ENCODE measurements at regions not wholly inside any gene's neighbourhood (a gene's known extent, or its start where the extent isn't known, plus 50 kb on each side); places are given as distances from the start of the nearest gene placed in this dataset.

DNA sequence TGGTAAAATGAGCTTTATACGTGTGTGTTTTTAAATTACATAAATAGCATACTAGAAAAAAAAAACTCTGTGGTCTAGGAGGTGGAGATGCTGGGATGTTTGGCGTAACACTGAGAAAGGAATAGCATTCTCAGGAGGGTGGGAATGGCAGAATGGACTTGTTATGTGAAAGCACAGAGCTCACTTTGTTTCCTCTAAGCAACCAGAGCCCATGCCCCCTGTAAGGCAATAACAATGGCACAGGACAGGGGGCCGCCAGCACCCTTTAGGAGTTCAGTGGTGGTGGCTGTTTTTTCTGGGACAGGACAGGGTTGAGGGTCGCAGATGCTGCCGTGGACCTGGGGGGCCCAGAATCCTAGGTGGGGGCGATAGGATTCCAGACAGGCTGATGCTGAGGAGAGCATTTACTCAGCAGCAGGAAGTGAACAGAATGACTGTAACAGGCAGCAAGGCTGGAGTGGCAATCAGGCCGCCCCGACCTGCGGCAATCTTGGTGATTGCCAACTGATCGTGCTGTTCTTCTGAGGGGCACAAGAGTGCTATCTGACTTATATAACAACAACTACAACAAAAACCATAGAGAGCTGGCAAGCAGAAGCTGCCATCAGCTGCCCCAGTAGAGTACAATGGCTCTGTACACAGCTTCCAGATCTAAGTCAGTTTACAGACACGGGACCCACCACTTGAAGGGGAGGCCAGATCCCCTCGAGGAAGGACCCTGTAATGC lies 160.4 kb downstream of the UACA start:
- H3K36me3 ChIP-seq (ENCODE audit: insufficient read depth, low read length): no peaks in the 10 kb centered on the region
- no peak for TF ChIP-seq FOXP2 (optimal IDR thresholded peaks at IDR 0.05; ENCODE audit: control extremely low read depth, extremely low read length, insufficient read depth)
- DNase-seq (ENCODE audit: low read depth, low spot score): no peak

DNA sequence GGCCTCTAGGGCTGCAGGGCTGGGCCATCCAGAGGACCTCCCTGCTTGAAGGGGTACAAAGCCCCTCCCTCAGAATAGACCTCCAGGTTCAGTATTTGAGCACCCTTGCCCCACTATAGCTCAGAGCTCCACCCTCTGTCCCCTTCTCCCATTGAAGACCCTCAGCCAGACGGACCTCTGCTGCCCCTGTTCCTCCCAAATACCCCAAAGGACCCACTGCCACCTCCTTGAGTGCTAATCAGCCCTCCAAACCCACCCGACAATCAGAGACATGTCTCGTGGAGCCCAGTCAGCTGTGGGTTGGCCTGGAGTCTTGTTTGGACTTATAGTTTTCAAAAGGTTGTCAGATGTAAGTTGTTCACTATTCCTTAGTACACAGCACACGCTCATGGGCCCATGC lies 161.1 kb downstream of the UACA start:
- Histone ChIP-seq H3K27ac (no peak overlapping the region), H3K9me3 (ENCODE audit: low read depth, low read length) (peaks cover 2% of the 10 kb centered on the region; the same call in 1 of the 2 replicates), H3K36me3 (ENCODE audit: insufficient read depth, low read length) (no peaks in the 10 kb centered on the region), H3K9ac (ENCODE audit: insufficient read length) (no peak overlapping the region), H3K4me3 (no peak overlapping the region)
- DNase-seq (ENCODE audit: low read depth, low spot score): no peak
- TF ChIP-seq FOXP2 (optimal IDR thresholded peaks at IDR 0.05; ENCODE audit: control extremely low read depth, extremely low read length, insufficient read depth) (no peak), EZH2 (IDR thresholded peaks at IDR 0.05) (no peak), POLR2AphosphoS5 (IDR thresholded peaks at IDR 0.05; ENCODE audit: borderline replicate concordance, low read depth, low read length) (no peak)

More for the DNA sequence above, 160.4 kb downstream of the UACA start:
- Histone ChIP-seq H3K27ac (no peak overlapping the region), H3K9ac (ENCODE audit: insufficient read length) (no peak overlapping the region), H3K4me3 (no peak overlapping the region), H3K9me3 (ENCODE audit: low read depth, low read length) (peaks cover 2% of the 10 kb centered on the region; the same call in 1 of the 2 replicates)

DNA sequence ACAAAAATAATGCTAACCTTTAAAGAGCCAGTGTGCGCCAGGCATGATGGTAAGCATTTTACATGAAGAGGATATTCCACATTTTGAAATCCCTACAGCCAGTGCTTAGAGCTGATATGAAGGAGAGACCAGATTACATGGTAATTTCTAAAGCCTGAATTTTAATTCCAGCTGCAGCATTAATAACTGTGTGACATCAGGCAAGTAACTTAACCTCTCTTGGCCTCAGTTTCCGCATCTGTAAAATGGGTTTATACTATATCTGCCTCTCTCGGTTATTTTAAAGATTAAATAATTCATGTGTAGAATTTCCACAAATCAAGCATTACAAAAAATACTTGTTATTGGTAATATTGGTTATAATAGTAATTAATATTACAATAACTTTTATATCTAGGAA lies 165.4 kb downstream of the UACA start:
- Histone ChIP-seq H3K9me3 (ENCODE audit: low read depth, low read length) (peaks cover 2% of the 10 kb centered on the region; the same call in 1 of the 2 replicates), H3K4me3 (no peak overlapping the region), H3K9ac (ENCODE audit: insufficient read length) (no peak overlapping the region), H3K27ac (no peak overlapping the region), H3K36me3 (ENCODE audit: insufficient read depth, low read length) (no peaks in the 10 kb centered on the region)
- TF ChIP-seq POLR2AphosphoS5 (IDR thresholded peaks at IDR 0.05; ENCODE audit: borderline replicate concordance, low read depth, low read length) (no peak), EZH2 (IDR thresholded peaks at IDR 0.05) (no peak), FOXP2 (optimal IDR thresholded peaks at IDR 0.05; ENCODE audit: control extremely low read depth, extremely low read length, insufficient read depth) (no peak)
- no peak for DNase-seq (ENCODE audit: low read depth, low spot score)

DNA sequence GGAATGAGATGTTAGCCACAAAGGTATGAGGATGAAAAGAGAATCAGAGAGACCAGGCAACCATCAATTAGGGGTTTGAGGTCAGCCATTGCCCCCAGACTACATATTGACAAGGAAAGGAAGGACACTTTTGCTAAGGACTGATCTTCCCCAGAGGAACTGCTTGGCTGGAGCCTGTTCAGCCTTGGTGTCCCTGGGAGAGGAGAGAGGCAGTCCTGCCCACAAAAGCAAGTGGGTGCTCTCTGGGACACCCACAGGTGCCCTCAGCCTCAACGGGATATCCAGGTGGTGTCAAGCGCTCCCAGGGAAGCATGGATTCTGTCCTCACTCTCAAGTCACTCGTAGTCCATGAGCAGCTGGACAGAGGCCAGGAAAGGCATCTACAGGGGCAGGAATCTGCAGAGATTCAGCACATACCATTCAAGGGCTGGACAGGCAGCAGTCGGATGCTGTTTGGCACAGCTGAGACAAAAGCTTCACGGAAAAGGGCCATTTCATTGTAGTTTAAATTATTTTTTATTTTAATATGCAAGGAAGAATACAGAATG lies 166.2 kb downstream of the UACA start:
- Histone ChIP-seq H3K9ac (ENCODE audit: insufficient read length) (no peak overlapping the region), H3K27ac (no peak overlapping the region), H3K9me3 (ENCODE audit: low read depth, low read length) (peaks cover 2% of the 10 kb centered on the region; the same call in 1 of the 2 replicates), H3K4me3 (no peak overlapping the region), H3K36me3 (ENCODE audit: insufficient read depth, low read length) (no peaks in the 10 kb centered on the region)
- no peak for TF ChIP-seq FOXP2 (optimal IDR thresholded peaks at IDR 0.05; ENCODE audit: control extremely low read depth, extremely low read length, insufficient read depth)
- TF ChIP-seq POLR2AphosphoS5 (IDR thresholded peaks at IDR 0.05; ENCODE audit: borderline replicate concordance, low read depth, low read length): no peak
- no peak for TF ChIP-seq EZH2 (IDR thresholded peaks at IDR 0.05)
- DNase-seq (ENCODE audit: low read depth, low spot score): no peak

DNA sequence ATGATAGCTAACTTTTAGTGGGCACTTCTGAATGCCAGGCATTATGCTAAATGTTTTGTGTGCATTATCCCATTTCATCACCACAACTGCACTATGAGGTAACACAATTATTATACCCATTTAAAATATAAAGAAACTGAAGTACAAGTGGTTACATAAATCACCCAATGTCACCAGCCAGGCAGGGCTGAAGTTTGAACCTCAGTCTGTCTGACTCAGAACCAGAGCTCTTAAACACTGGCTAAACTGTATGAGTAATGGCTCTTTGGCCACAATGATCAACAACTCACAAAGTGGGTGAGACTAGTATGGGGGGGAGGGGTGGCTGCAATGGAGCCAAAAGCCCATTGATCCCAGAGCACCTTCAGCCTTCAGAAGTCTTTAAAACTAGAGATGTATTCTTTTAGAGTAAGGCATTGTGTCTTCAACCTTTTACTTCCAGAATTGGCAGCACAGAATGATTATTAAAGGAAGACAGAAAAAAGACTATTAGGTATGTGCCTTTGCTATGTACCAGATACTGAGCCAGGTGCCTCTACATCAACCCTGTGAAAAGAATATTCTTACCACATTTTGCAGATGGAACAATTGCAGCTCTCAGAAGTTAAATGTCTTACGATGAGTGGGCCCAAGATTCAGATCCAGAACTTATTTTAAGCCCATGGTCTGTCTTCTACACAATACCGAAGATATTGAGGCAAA lies 166.9 kb downstream of the UACA start:
- no peak overlapping the region for H3K4me3 ChIP-seq
- no peaks in the 10 kb centered on the region for H3K36me3 ChIP-seq (ENCODE audit: insufficient read depth, low read length)
- TF ChIP-seq EZH2 (IDR thresholded peaks at IDR 0.05): no peak
- no peak for TF ChIP-seq FOXP2 (optimal IDR thresholded peaks at IDR 0.05; ENCODE audit: control extremely low read depth, extremely low read length, insufficient read depth)
- no peak for TF ChIP-seq POLR2AphosphoS5 (IDR thresholded peaks at IDR 0.05; ENCODE audit: borderline replicate concordance, low read depth, low read length)
- H3K9ac ChIP-seq (ENCODE audit: insufficient read length): no peak overlapping the region
- no peak overlapping the region for H3K27ac ChIP-seq
- no peak for DNase-seq (ENCODE audit: low read depth, low spot score)
- peaks cover 2% of the 10 kb centered on the region; the same call in 1 of the 2 replicates for H3K9me3 ChIP-seq (ENCODE audit: low read depth, low read length)

DNA sequence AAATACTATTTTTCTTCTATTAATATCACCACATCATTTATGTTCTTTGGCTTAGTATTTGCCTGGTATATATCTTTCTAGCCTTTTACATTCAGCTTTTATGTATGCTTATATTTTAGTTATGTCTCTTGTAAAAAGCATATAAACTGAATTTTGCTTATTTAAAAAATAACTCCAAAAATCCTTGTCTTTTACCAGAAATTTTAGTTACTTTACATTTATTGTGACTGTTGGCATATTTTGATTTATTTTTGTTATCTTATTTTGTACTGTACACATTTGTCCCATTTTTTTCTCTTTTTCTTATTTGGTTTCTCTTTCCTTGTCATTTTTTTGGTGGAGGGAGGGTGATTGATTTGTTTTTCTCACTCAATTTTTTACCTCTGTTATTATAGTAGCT lies 169.6 kb downstream of the UACA start:
- TF ChIP-seq FOXP2 (optimal IDR thresholded peaks at IDR 0.05; ENCODE audit: control extremely low read depth, extremely low read length, insufficient read depth) (no peak), EZH2 (IDR thresholded peaks at IDR 0.05) (no peak), POLR2AphosphoS5 (IDR thresholded peaks at IDR 0.05; ENCODE audit: borderline replicate concordance, low read depth, low read length) (no peak)
- Histone ChIP-seq H3K4me3 (no peak overlapping the region), H3K36me3 (ENCODE audit: insufficient read depth, low read length) (no peaks in the 10 kb centered on the region), H3K27ac (no peak overlapping the region), H3K9me3 (ENCODE audit: low read depth, low read length) (no peaks in the 10 kb centered on the region; the same call in 1 of the 2 replicates), H3K9ac (ENCODE audit: insufficient read length) (no peak overlapping the region)
- DNase-seq (ENCODE audit: low read depth, low spot score): no peak

DNA sequence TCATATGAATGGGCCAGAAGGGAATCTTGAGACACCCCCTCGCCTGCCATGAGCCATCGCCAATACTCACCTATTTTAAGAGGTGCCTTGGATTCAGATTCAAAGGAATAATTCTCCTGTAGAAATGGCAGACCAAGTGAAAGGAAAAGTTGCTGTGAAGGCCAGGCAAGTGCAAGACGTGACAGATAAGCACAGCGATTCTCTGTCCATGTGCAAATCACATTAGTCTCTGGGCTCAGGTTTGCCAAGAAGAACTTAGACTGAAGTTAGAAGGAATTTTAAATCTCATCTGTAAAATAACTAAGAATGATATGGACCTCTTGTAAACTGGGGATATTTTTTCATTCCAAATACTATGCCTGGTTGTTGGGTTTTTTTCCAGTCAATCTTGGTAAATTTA lies 173.6 kb downstream of the UACA start:
- Histone ChIP-seq H3K4me3 (no peak overlapping the region), H3K9ac (ENCODE audit: insufficient read length) (no peak overlapping the region), H3K27ac (no peak overlapping the region), H3K9me3 (ENCODE audit: low read depth, low read length) (no peaks in the 10 kb centered on the region; the same call in 1 of the 2 replicates), H3K36me3 (ENCODE audit: insufficient read depth, low read length) (no peaks in the 10 kb centered on the region)
- TF ChIP-seq POLR2AphosphoS5 (IDR thresholded peaks at IDR 0.05; ENCODE audit: borderline replicate concordance, low read depth, low read length): no peak
- no peak for TF ChIP-seq FOXP2 (optimal IDR thresholded peaks at IDR 0.05; ENCODE audit: control extremely low read depth, extremely low read length, insufficient read depth)
- TF ChIP-seq EZH2 (IDR thresholded peaks at IDR 0.05): no peak
- DNase-seq (ENCODE audit: low read depth, low spot score): no peak

DNA sequence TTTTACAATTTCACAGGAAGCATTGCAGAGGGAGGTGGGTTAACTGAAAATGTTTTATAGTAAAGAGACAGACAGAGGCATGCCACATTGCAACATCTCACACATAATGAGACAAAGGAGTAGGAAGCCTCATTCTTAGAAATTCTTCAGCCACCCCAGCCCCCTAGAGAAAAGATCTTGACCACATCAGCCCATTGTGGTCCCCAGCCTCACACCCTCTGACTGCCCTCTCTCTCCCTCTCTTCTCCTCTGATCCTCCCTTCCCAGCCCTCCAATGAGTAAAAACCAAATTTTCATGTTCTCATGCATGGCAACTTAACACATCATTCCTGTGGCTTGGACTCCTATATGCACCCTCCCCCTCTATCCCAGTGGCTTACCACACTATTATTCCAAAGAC lies 174.1 kb downstream of the UACA start:
- DNase-seq (ENCODE audit: low read depth, low spot score): no peak
- no peak overlapping the region for H3K9ac ChIP-seq (ENCODE audit: insufficient read length)
- no peaks in the 10 kb centered on the region for H3K9me3 ChIP-seq (ENCODE audit: low read depth, low read length)
- no peaks in the 10 kb centered on the region for H3K36me3 ChIP-seq (ENCODE audit: insufficient read depth, low read length)
- no peak overlapping the region for H3K4me3 ChIP-seq
- TF ChIP-seq POLR2AphosphoS5 (IDR thresholded peaks at IDR 0.05; ENCODE audit: borderline replicate concordance, low read depth, low read length) (no peak), FOXP2 (optimal IDR thresholded peaks at IDR 0.05; ENCODE audit: control extremely low read depth, extremely low read length, insufficient read depth) (no peak), EZH2 (IDR thresholded peaks at IDR 0.05) (no peak)
- no peak overlapping the region for H3K27ac ChIP-seq

Data from SK-N-MC (cell line).